ENCODE measurements at regions not wholly inside any gene's neighbourhood (a gene's known extent, or its start where the extent isn't known, plus 50 kb on each side); places are given as distances from the start of the nearest gene placed in this dataset.

DNA sequence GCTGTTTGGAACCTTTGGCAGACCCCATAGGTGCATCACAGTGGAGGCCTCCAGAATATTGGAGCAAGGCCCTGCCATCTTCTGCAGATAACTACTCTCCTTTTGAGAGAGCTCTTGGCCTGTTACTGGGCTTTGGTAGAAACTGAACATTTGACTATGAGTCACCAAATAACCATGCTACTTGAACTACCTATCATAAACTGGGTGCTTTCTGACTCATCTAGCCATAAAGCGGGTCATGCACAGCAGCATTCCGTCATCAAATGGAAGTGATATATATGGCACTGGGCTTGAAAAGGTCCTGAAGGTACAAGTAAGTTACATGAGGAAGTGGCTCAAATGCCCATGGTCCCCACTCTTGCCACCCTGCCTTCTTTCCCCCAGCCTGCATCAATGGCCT is 782.5 kb upstream of the SLITRK6 start:
- in situ Hi-C loops (cut with MboI; ENCODE audit: low pct_ligation_motif_present in 1 of 4, low pct_unique_long_range_greater_than_20kb in 1 of 4, low sequenced_read_pairs in 3 of 4): no loop called here
- H3K27ac ChIP-seq: no peak overlapping the region
- H3K36me3 ChIP-seq: no peaks in the 10 kb centered on the region
- H3K4me3 ChIP-seq: no peak overlapping the region
- H3K9me3 ChIP-seq: no peaks in the 10 kb centered on the region
- H3K27me3 ChIP-seq: no peaks in the 10 kb centered on the region
- TF ChIP-seq POLR2A (IDR thresholded peaks at IDR 0.05): no peak
- no peak for TF ChIP-seq EP300 (IDR thresholded peaks at IDR 0.05; ENCODE audit: low read depth)
- TF ChIP-seq, protein P1, sequence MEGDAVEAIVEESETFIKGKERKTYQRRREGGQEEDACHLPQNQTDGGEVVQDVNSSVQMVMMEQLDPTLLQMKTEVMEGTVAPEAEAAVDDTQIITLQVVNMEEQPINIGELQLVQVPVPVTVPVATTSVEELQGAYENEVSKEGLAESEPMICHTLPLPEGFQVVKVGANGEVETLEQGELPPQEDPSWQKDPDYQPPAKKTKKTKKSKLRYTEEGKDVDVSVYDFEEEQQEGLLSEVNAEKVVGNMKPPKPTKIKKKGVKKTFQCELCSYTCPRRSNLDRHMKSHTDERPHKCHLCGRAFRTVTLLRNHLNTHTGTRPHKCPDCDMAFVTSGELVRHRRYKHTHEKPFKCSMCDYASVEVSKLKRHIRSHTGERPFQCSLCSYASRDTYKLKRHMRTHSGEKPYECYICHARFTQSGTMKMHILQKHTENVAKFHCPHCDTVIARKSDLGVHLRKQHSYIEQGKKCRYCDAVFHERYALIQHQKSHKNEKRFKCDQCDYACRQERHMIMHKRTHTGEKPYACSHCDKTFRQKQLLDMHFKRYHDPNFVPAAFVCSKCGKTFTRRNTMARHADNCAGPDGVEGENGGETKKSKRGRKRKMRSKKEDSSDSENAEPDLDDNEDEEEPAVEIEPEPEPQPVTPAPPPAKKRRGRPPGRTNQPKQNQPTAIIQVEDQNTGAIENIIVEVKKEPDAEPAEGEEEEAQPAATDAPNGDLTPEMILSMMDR (IDR thresholded peaks at IDR 0.05): no peak
- no peak for TF ChIP-seq POLR2AphosphoS5 (IDR thresholded peaks at IDR 0.05)
- WGBS, 2 donors (ENCODE audit: low coverage in 1 of 2): 67 to 87% methylated on average over 2 of the region's 2 CpGs
- intact Hi-C loops (cut with DNase I; ENCODE audit: low total_unique reads): no loop called here
- no peak for DNase-seq
- peaks cover 0 to 7% (median 1%) of the 10 kb centered on the region in 4 donors for H3K4me1 ChIP-seq

- Histone ChIP-seq H3K4me1 (peaks cover 0 to 7% (median 1%) of the 10 kb centered on the region in 4 donors), H3K27ac (no peak overlapping the region), H3K4me3 (no peak overlapping the region), H3K9me3 (no peaks in the 10 kb centered on the region), H3K36me3 (no peaks in the 10 kb centered on the region), H3K27me3 (no peaks in the 10 kb centered on the region)
- in situ Hi-C loops (cut with MboI; ENCODE audit: low pct_ligation_motif_present in 1 of 4, low pct_unique_long_range_greater_than_20kb in 1 of 4, low sequenced_read_pairs in 3 of 4): no loop called here
- 69 to 100% methylated on average over 1 to 7 of the region's 7 CpGs for whole genome bisulfite sequencing, 2 donors (ENCODE audit: low coverage in 1 of 2)
- no peak for DNase-seq
- intact Hi-C loops (cut with DNase I; ENCODE audit: low total_unique reads): no loop called here
- TF ChIP-seq, protein P1 (IDR thresholded peaks at IDR 0.05): no peak
- TF ChIP-seq EP300 (IDR thresholded peaks at IDR 0.05; ENCODE audit: low read depth) (no peak), POLR2AphosphoS5 (IDR thresholded peaks at IDR 0.05) (no peak), POLR2A (IDR thresholded peaks at IDR 0.05) (no peak)
These were observed 785.1 kb upstream of the SLITRK6 start for GRCh38 chr13:86584301-86584700.

GRCh38 chr13:86585835-86586234 is 786.6 kb upstream of the SLITRK6 start:
- in situ Hi-C loops (cut with MboI; ENCODE audit: low pct_ligation_motif_present in 1 of 4, low pct_unique_long_range_greater_than_20kb in 1 of 4, low sequenced_read_pairs in 3 of 4) (no loop called here), intact Hi-C loops (cut with DNase I; ENCODE audit: low total_unique reads) (no loop called here)
- TF ChIP-seq POLR2A (IDR thresholded peaks at IDR 0.05) (no peak), POLR2AphosphoS5 (IDR thresholded peaks at IDR 0.05) (peak in 2 of 3 donors; percentile 32 to 50), EP300 (IDR thresholded peaks at IDR 0.05; ENCODE audit: low read depth) (no peak)
- H3K27me3 ChIP-seq: no peaks in the 10 kb centered on the region
- H3K36me3 ChIP-seq: no peaks in the 10 kb centered on the region
- peak; percentile 26 for DNase-seq
- peak overlapping the region in 1 of 4 donors; percentile 43 for H3K27ac ChIP-seq
- no peaks in the 10 kb centered on the region for H3K9me3 ChIP-seq
- H3K4me1 ChIP-seq: peaks cover 0 to 7% (median 1%) of the 10 kb centered on the region in 4 donors
- WGBS, 2 donors (ENCODE audit: low coverage in 1 of 2): 38 to 53% methylated on average over 2 of the region's 2 CpGs
- no peak overlapping the region for H3K4me3 ChIP-seq

DNA sequence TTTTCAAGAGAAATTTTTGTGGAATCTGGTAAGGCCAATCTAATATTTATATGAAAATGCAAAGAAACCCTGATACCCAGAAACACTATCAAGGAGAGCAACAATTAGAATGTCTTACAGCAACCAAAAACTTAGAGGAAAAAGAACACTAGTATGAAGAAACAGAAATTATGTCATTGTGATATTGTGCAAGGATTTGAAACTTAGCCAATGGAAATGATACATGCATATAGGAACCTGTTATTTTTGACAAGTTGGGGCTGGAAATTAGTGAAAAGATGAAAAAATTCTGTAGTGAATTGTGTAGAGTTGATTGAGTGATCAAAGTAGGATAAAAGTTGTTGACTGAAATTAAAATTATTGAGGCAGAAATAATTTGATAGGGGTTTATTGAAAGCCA is 792.6 kb upstream of the SLITRK6 start:
- peaks cover 0 to 6% of the 10 kb centered on the region in 2 donors for H3K9me3 ChIP-seq
- no peak overlapping the region for H3K4me3 ChIP-seq
- no peak overlapping the region for H3K27ac ChIP-seq
- intact Hi-C loops (cut with DNase I; ENCODE audit: low total_unique reads): no loop called here
- no peaks in the 10 kb centered on the region for H3K4me1 ChIP-seq
- in situ Hi-C loops (cut with MboI; ENCODE audit: low pct_ligation_motif_present in 1 of 4, low pct_unique_long_range_greater_than_20kb in 1 of 4, low sequenced_read_pairs in 3 of 4): no loop called here
- H3K27me3 ChIP-seq: no peaks in the 10 kb centered on the region
- TF ChIP-seq POLR2A (IDR thresholded peaks at IDR 0.05) (no peak), EP300 (IDR thresholded peaks at IDR 0.05; ENCODE audit: low read depth) (no peak), POLR2AphosphoS5 (IDR thresholded peaks at IDR 0.05) (no peak)
- TF ChIP-seq, protein P1 (IDR thresholded peaks at IDR 0.05): no peak
- no peak for DNase-seq
- H3K36me3 ChIP-seq: no peaks in the 10 kb centered on the region

GRCh38 chr13:86601351-86601750 is 802.1 kb upstream of the SLITRK6 start:
- DNase-seq: no peak
- Histone ChIP-seq H3K9me3 (no peaks in the 10 kb centered on the region), H3K4me3 (no peak overlapping the region), H3K27me3 (no peaks in the 10 kb centered on the region), H3K4me1 (no peaks in the 10 kb centered on the region), H3K36me3 (no peaks in the 10 kb centered on the region), H3K27ac (no peak overlapping the region)
- in situ Hi-C loops (cut with MboI; ENCODE audit: low pct_ligation_motif_present in 1 of 4, low pct_unique_long_range_greater_than_20kb in 1 of 4, low sequenced_read_pairs in 3 of 4) (no loop called here), intact Hi-C loops (cut with DNase I; ENCODE audit: low total_unique reads) (no loop called here)
- 86 to 91% methylated on average over 4 of the region's 4 CpGs for WGBS, 2 donors (ENCODE audit: low coverage in 1 of 2)
- TF ChIP-seq, protein P1 (IDR thresholded peaks at IDR 0.05): no peak
- TF ChIP-seq POLR2AphosphoS5 (IDR thresholded peaks at IDR 0.05): no peak
- no peak for TF ChIP-seq EP300 (IDR thresholded peaks at IDR 0.05; ENCODE audit: low read depth)
- TF ChIP-seq POLR2A (IDR thresholded peaks at IDR 0.05): no peak

Measured in transverse colon (tissue), 4 donors.